Thoracic aorta (tissue), 2 donors: ENCODE measurements at regions not wholly inside any gene's neighbourhood (a gene's known extent, or its start where the extent isn't known, plus 50 kb on each side); places are given as distances from the start of the nearest gene placed in this dataset.

ENCODE experiments used
- ATAC-seq: fragments of 150-250 bp; one replicate; pipeline ENCODE4 v1.8.0; 2017; ENCODE audit warnings: low read depth; ENCODE audit not compliant: insufficient number of reproducible peaks, low FRiP score
- DNase-seq: peaks from one replicate; pipeline ENCODE4 v3.0.0-alpha.2; 2020; ENCODE audit warnings: low spot score
- H3K27ac ChIP-seq, 2 donors: fragments of 200-600 bp; sonication (generic); 1 replicate in 1 of 2; 2 replicates in 1 of 2; pipeline ENCODE4 v1.5.1; 2016; ENCODE audit warnings: mild to moderate bottlenecking in 2 of 2, moderate library complexity in 2 of 2
- H3K27me3 ChIP-seq: fragments of 200-600 bp; sonication (generic); replicated peaks from 2 replicates; pipeline ENCODE4 v1.6.0; 2016; ENCODE audit warnings: mild to moderate bottlenecking; ENCODE audit not compliant: insufficient read depth
- H3K36me3 ChIP-seq: fragments of 200-600 bp; sonication (generic); one replicate; pipeline ENCODE4 v1.5.1; 2016
- H3K4me1 ChIP-seq, 2 donors: fragments of 200-600 bp; sonication (generic); 1 replicate in 1 of 2; 2 replicates in 1 of 2; pipeline versions ENCODE4 v1.5.1 to v1.6.0; 2016; ENCODE audit warnings: low read depth in 2 of 2, mild to moderate bottlenecking in 1 of 2; ENCODE audit not compliant: control insufficient read depth in 1 of 2
- H3K4me3 ChIP-seq: fragments of 200-600 bp; sonication (generic); 2 replicates; pipeline ENCODE4 v1.5.1; 2016; ENCODE audit warnings: mild to moderate bottlenecking
- H3K9me3 ChIP-seq: fragments of 200-600 bp; sonication (generic); 2 replicates; pipeline ENCODE4 v1.5.1; 2016
- TF ChIP-seq, protein P1 (sequence below): fragments of 200-600 bp; sonication (generic); IDR thresholded peaks from one replicate; pipeline ENCODE4 v1.5.1; 2019; ENCODE audit warnings: antibody characterized with exemption

DNA sequence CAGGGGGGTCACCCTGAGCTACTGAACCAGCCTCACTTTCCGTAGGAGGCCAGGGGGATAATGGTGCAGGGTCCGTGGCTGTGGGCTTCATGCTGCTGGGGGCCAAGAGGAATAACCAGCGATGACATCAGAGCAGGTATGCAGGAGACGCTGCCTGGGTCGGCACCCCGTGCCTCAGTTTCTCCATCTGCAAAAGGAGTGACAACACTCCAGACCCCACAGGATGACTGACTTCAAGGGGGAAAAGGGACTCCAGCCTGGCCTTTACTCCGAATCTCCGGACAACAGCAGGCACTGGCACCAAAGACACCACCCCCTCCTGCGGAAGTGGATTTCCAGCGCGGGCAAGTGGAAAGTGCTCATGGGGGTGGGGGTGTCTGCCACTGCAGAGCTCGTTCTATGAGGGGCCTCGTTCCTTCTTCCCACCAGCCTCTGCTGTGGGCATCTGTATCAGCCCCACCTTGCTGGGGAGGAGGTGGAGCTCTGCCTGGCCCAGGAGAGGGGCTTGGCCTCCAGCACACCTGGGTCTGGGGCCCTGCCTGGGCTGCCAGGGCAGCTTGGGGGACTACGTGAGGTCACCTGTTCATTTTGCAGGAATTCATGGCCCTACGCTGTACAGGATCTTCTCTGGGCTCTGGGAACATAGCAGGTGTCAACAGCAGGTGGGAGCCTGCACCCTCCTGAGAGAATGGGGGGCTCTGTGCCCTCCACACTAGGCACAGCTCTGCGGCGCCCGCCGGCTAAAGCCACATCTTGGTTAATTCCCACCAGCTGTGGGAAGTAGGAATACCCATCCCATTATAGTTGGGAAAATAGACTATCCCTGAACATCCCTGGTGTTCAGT is 216.6 kb upstream of the C14orf180 start:
- ATAC-seq (no peak), DNase-seq (no peak)
- H3K27me3 ChIP-seq = no peaks in the 10 kb centered on the region

GRCh38 chr14:104363891-104364760 is 215.4 kb upstream of the C14orf180 start:
- DNase-seq (no peak), ATAC-seq (no peak)
- Histone ChIP-seq H3K4me1 (no peaks in the 10 kb centered on the region), H3K4me3 (no peak overlapping the region), H3K27ac (no peak overlapping the region), H3K9me3 (no peaks in the 10 kb centered on the region), H3K27me3 (no peaks in the 10 kb centered on the region), H3K36me3 (no peaks in the 10 kb centered on the region)
- TF ChIP-seq, protein P1, sequence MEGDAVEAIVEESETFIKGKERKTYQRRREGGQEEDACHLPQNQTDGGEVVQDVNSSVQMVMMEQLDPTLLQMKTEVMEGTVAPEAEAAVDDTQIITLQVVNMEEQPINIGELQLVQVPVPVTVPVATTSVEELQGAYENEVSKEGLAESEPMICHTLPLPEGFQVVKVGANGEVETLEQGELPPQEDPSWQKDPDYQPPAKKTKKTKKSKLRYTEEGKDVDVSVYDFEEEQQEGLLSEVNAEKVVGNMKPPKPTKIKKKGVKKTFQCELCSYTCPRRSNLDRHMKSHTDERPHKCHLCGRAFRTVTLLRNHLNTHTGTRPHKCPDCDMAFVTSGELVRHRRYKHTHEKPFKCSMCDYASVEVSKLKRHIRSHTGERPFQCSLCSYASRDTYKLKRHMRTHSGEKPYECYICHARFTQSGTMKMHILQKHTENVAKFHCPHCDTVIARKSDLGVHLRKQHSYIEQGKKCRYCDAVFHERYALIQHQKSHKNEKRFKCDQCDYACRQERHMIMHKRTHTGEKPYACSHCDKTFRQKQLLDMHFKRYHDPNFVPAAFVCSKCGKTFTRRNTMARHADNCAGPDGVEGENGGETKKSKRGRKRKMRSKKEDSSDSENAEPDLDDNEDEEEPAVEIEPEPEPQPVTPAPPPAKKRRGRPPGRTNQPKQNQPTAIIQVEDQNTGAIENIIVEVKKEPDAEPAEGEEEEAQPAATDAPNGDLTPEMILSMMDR = no peak

More for the DNA sequence above, 216.6 kb upstream of the C14orf180 start:
- no peaks in the 10 kb centered on the region for H3K36me3 ChIP-seq
- H3K4me1 ChIP-seq = no peaks in the 10 kb centered on the region
- no peaks in the 10 kb centered on the region for H3K9me3 ChIP-seq
- H3K27ac ChIP-seq = no peak overlapping the region
- no peak overlapping the region for H3K4me3 ChIP-seq
- TF ChIP-seq, protein P1 = no peak

DNA sequence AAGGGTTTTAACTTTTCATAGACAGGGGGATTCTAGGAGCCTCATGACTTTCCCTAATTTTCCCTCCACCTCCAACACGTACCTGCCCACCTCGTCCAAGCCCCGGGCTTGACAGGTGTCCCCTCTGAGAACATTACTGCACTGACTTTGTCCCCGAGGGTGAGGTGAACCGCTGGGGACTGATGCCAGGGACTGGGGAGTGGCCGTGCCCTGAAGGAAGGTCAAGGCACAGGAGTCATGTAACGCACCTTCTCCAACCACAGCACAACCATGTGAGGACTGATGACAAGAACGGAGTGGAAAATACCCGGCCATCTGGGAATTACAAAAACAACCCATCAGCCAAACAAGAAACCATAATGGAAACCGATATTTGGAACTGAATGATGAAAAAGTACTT is 214.7 kb upstream of the C14orf180 start:
- no peak for ATAC-seq
- Histone ChIP-seq H3K36me3 (no peaks in the 10 kb centered on the region), H3K27ac (no peak overlapping the region), H3K4me1 (no peaks in the 10 kb centered on the region), H3K9me3 (no peaks in the 10 kb centered on the region), H3K27me3 (no peaks in the 10 kb centered on the region), H3K4me3 (no peak overlapping the region)
- DNase-seq = no peak
- TF ChIP-seq, protein P1 = no peak

DNA sequence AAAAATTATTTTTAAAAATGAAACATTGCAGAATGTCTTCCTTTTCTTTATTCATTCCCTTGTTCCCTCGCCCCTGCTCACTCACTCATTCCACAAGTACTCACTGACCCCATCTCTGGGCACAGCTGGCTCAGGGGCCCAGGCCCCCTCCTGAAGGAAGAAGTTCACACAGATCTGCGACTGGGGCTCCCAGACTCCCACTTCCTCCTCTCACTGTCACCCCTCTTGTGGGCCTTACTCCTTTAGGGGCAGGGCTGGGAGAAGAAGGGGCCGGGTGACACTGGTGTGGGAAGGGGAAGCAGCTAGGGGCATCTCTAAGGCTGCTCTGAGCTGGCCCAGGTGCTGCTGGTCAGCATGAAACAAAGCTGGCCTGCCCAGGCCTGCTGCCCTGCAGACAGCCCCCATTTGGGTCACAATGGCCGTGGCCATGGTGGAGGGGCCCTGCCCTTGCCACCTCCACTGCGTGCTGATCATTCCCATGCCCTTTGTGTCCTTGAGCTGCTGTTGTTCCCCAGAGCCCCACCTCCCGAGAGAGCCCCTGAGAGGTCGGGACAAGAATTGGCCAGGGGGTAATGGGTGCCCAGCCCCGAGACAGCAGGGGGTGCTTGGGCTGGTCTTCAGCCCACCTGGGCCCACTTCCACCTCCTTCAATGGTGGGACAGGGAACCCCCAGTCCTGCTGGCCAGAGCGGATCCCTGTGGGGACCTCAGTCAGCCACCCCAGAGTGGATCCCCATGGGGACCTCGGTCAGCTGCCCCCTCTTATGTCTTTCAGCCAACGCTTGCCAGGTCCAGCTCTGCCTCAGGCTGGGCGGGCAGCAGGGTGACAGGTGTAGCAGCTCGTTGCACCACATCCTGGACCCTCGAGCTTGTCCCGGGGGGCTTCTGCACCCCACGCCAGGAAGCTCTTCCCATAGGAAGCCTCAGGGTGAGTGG is 212.4 kb upstream of the C14orf180 start:
- H3K4me1 ChIP-seq = no peaks in the 10 kb centered on the region
- no peak for ATAC-seq
- no peak for DNase-seq
- H3K36me3 ChIP-seq = no peaks in the 10 kb centered on the region
- H3K27me3 ChIP-seq = no peaks in the 10 kb centered on the region
- H3K27ac ChIP-seq = no peak overlapping the region
- H3K4me3 ChIP-seq = no peak overlapping the region
- TF ChIP-seq, protein P1 = no peak
- no peaks in the 10 kb centered on the region for H3K9me3 ChIP-seq
